OCI-M1 (cell line): ENCODE measurements at regions not wholly inside any gene's neighbourhood (a gene's known extent, or its start where the extent isn't known, plus 50 kb on each side); places are given as distances from the start of the nearest gene placed in this dataset.
"Not testable (repeated sequence)": the region's sequence is repeated elsewhere in the genome, so short reads cannot be mapped to it uniquely, and the experiment has no call there.

Source experiments
- DNase-seq: peaks from one replicate; lab custom pipeline; 2025; lab: John Stamatoyannopoulos, UW

DNA sequence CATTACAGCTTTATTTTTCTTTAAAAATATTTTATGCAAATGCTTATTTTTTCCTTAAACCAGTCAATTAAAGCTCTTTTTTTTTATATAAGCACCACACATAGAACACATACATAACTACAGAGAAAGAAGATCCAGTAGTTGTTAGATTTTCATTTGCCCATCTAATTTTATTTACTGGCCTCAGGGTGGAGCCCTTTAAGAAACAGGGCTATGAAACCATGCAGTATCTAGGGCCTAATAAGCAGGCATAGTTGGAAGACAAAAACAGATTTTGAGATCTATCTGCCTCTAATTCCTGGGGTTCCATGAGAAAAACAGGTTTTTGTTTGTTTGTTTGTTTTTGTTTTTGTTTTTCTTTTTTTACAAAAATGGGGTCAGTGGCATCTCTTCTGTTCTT, 120.6 kb downstream of the BCHE start:
- DNase-seq, result no peak

DNA sequence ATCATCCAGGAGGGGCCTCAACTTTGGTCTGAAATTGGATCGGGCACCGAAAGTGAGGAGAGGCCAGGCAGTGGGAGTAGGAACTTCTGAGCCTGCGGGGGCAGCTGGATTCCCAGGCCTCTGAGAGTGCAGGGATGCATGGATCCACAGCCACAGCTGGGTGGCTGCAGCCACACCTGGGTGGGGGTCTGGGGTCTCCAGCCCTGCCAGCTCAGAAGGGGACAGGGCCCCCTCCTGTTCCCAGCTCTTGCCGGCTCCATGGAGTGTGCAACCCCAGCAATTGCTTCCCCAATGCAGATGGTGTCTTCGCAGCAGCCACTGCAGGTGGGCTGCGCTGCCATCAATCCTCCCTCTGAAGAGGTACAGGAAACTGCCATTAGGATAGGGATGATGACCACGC, 123.7 kb downstream of the BCHE start:
- no peak for DNase-seq

DNA sequence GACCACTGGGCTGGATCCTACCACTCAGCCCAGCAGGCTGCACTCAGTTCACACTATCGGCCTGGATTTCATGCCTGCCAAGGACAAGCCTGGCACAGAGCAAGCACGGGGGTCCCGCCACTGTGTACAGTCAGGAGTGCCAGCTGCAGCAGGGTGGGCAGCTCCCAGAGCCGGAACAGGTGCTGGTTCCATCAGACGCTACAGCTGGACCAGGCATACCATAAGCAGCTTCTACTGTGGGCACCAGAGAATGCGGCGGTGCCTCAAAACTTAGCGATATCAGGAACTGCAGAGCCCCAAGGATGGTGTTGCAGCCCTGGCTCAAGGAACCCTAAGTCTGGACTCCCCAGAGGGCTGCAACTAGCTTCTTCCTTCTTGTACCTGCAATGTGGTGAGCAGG, 124.8 kb downstream of the BCHE start:
- no peak for DNase-seq

DNA sequence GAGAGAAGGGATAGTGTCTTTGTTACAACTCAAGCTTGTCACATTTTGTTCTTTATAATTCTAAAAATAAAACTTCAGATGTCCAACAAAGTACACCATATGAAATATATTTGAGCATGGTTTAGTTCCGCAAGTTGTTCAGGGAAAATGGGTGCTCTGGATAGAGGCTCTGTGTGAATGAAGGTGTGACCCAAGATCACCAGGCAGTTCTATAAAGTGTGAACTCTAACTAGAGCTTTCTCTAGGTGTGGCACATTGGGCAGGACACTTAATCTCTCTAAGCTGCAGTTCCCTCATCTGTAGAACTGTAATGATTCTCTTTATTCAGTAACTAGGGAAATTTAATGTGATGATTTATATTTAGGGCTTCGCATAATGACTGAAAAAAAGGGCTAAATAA, 139.3 kb downstream of the BCHE start:
- DNase-seq, result no peak

DNA sequence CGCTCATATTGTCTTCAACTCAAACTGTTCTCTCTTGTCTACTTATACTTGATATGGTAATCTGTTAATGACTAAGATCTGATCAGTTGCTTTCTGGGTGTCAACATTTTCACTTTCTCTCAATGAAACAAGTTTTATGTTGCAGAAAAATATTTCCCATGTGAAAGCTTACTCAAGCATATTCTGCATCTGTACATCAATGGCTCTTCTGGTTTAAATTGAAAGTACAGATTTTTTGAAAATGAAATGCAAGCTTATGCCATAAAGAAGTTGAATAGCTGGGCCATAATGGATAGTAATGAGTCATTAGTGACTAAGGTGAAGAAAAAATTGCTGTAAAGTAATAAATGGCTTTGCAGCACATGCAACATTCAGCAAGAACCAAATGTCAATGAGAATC, 140.7 kb downstream of the BCHE start:
- no peak for DNase-seq

DNA sequence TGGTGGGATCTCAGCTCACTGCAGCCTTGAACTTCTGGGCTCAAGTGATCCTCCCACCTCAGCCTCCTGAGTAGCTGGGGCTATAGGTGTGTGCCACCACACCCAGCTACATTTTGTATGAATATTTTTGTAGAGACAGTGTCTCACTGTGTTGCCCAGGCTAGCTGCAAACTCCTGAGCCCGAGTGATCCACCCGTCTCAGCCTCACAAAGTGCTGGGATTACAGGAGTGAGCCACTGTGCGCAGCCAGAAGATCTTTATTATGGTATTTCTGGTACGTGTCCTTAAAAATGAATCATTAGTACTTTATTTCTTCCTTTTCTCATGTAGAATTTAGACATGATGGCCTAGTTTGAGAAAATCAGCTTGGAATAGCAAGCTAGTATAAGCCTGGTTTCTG, 153.3 kb downstream of the BCHE start:
- DNase-seq, result no peak

DNA sequence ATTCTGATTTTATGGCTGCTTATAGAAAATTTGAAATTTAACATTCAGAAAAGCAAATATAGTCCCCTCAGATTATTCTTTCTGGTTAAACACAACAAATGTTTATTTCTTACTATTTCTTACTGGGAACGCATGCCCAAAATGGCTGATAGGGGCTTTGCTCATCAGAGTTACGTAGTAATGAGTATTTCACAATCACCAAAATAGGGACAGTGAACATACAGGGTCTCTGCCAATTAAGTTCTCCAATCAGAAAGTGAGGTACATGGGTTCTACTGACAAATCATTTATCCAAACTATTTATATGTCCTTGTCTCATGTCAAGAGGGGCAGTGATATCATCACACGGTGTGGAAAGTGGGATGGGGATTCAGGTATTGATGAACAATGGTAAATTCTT, 154.5 kb downstream of the BCHE start:
- no peak for DNase-seq

DNA sequence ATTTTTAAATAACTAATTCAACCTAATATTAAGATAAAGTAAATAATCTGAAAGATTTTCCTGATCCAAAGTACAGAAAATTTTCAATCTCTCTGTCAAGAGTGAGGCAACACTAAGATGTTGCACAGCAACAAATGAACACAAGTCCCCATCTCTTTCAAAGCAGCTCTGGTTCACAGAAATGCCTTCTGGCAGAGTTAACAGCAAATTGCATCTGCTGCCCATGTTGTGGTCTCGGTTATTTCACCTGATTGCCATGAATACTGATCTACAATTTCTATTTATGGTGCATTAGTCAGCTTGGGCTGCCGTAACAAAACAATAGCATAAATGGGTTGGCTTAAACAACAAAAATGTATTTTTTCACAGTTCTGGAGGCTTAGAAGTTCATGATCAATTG, 167.3 kb downstream of the BCHE start:
- no peak for DNase-seq

DNA sequence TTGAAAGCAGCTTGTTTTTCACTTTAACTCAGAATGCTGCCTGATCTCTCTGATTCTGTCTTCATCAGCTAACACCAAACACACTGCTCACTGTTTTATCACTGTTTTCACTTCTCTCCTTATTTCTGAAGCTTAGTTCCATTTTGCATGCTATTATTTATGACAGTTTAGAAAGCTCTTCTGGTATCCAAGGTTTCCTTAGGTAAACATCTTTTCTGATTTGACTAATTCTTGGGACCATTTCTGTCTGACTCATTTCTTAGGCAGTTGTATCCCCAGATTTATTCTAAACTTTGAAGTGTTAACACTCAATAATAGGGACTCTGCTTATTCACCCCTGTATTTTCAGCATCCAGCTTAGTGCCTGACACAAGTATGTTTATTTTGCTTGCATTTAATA, 167.7 kb downstream of the BCHE start:
- DNase-seq, result no peak

DNA sequence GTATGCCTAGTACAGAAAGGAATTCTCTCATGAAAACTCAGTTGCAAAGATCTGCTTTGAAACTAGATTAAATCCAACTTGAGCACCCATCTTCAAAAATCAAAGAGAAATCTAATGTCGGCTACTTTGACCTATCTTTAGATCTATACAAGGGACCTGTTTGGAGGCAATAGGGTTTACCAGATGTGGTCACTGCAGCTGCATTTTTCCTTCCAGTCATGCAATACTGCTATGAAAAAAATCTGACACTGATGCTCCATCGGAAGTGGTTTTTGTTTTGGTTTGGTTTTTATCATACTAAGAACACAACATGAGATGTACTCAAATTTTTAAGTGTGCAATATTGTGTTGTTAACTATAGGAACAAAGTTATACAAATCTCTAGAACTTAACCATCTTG, 169.5 kb downstream of the BCHE start:
- DNase-seq, result no peak

DNA sequence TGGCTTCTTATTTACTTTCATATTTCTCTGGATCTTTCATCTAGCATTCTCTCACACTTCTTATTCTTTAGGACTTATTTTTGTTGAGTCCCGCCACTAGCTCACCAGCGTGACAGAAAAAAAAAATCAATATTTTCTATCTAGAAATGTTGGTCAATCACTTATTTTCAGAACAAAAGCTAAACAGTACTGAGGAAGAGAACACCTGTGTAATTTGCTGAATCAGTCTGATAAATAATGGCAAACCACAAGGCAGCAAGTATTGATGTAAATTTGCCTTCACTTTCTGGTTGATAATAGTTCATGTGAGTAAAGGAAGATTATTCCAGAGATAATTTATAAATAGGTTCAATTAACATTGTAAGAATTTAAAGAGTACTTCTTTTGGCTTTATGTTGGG, 179.2 kb downstream of the BCHE start:
- no peak for DNase-seq

DNA sequence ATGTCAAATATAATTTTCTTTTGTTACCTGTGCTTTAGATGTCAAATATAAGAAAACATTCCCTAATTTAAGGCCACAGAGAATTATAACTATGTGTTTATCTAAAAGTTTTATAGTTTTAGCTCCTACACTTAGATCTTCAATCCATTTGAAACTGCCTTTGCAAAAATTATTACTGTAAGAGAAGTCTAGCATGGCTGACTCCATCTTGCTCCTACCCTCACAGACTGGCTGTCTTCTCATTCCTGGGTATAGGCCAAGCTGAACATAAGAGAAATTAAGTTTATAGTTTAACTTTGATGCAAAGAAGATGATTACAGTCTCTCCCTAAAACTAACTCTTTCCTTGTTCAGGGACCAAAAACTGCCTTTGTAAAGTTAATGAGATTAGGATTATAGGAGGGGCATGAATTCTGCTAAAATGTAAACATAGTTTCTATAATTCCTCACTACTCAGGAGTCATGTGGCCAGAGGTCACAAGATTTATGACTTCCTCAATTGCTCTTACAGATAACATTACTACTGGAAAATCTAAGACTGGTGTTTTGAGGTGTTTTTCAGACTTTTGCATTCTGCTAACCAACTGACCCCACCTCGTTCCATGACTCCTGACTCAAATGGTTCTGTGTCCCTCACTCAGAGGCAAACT, 184.0 kb downstream of the BCHE start:
- peak; percentile 75 for DNase-seq

DNA sequence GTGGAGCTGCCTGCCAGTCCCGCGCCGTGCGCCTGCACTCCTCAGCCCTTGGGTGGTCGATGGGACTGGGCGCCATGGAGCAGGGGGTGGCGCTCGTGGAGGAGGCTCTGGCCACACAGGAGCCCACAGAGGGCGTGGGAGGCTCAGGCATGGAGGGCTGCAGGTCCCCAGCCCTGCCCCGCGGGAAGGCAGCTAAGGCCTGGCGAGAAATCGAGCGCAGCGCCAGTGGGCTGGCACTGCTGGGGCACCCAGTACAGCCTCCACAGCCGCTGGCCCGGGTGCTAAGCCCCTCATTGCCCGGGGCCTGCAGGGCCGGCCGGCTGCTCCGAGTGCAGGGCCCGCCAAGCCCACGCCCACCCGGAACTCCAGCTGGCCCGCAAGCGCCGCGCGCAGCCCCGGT, 187.9 kb downstream of the BCHE start:
- not testable (repeated sequence) for DNase-seq

DNA sequence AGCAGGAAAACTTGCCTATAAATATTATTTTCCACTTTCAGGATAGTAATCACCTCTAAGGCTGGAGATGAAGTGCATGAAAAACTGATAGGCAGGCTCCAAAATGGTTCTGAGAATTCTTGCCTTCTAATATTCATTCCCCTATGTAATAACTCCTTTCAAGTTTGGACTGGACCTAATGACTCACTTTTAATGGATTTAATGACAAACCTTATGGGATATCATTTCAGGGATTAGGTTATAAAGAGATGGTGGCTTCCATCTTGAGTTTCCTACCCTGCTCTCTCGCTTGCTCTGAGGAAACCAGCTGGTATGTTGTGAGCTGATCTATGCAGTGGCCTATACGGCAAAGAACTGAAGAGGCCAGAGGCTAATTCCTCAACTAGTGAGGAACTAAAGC, 192.0 kb downstream of the BCHE start:
- no peak for DNase-seq

DNA sequence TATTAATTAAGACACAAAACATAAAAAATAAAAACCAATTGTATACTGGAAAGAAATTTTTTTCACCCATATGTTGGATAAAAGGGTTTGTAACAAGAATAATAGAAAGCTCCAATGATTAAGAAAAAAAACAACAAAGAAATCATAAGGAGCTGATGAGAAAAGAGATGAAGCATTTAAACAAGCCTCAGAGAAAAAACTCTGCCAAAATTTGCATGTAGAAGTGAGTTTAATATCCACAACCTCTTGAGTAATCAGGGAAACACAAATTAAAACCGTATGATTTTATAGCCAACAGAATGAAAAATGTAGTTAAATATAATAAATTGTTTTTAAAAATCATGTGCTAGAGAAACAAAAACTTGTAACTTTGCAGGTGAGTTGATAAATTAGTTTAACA, 192.9 kb downstream of the BCHE start:
- DNase-seq, result no peak

DNA sequence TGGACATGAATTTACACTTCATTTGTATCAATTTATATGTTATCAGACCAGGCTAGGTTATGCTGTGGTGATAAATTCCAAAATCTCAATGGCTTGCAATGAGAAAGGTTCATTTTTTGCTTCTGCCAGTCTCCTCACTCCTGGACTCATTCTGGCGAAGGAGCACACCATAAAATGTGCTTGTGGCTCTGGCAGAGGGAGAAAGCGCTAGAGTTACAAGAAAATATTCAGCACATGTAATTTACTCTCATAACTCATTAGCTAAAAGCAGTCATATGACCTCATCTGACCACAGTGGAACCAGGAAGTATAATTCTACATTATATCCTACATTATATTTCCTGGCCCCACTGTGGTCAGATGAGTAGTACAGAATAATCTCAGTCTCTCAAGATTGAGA, 193.8 kb downstream of the BCHE start:
- peak; percentile 40 for DNase-seq

DNA sequence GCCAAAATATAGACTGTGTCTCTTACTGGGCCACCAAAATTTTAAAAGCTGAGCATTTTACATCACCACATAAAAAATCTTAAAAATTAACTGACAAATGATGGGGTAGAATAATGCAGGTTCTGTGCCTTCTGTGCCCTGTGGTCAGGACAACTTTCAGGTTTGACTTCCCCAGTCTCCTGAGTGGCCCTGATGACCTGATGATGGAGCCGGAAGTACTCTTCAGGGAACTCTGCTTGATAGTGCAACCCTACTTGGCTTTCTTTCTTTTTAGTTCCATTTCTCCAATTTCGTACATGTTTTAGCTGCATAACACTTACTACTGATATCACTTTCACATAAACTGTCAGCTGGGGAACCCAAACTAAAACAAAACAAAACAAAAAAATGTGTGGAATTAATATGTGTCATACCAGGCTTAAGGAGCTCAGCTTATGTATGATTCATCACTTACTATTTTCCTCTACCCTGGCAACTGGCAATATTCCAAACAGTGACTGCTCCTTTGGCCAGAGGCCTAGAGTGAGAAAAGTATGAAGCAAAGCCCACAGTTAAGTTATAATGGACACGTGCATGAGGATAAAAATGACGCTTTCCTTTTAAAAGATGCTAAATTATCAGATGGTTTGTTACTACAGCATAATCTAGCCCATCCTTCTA, 194.3 kb downstream of the BCHE start:
- peak; percentile 39 for DNase-seq

DNA sequence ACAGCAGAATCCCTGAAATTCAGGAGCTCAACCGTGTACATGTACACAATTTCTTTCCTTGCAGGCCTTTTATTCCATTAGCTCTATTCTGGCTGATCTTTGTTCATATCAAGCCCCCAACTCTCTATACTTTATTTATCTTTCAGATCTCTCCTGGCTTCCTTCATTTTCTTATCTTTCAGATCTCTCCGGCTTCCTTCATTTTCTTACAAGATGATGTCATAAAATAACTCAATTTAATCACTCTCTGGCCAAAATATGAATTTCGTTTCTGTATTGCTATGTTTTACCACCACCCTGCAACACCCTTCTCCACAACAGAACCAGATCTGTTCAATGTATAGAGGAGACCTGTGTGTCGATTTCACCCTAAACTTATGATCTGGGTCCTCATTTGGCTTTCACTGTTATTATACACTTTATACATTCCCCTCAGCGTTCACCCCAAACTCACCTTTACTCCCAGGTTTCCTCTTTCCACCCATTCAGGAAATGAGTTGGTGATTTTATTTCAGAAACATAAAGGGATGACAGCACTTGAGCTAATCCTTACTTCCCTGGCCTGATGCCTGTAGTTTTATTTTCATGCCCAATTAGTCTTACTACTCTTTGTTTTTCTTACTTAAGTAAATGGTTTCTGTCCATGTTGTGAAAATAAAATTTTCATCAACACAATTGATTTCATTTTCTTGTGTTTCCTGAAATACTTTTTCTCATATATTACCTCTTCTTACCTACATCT, 195.5 kb downstream of the BCHE start:
- DNase-seq, result no peak

DNA sequence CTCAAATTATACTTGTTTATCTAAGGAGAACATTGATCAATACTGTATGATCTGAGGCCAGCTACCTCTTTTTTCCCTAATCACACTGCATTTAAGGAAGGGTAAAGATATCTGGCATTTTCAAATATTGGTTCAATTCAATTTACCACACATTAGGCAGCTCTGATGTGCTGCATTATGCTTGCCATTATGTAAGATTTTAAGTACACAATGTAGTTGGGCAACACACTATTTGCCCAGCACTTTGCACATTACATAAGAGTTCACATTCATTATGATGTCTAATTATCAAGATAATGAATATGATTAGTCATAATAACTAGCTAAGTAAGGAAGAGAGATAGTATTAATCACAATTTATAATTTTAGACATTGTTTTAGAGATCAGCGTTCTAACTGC, 196.3 kb downstream of the BCHE start:
- DNase-seq, result no peak

DNA sequence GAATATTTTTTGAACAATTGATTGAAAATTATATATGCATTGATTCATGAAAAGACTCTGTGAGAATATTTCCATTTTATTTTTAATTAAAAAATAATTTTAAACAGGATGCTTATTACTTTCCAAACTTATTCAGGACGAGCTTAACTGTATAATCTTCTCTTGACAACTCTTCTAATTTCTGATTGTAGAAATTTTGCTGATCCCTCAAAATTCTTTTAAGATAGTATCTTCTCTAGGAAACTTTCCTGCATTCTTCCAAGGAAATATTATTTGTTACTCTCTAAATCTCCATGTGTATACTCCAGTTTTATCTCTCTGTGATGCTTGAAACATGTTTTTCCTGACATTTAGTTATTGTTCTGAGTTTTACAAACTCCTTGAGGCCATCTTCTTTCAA, 197.2 kb downstream of the BCHE start:
- no peak for DNase-seq

DNA sequence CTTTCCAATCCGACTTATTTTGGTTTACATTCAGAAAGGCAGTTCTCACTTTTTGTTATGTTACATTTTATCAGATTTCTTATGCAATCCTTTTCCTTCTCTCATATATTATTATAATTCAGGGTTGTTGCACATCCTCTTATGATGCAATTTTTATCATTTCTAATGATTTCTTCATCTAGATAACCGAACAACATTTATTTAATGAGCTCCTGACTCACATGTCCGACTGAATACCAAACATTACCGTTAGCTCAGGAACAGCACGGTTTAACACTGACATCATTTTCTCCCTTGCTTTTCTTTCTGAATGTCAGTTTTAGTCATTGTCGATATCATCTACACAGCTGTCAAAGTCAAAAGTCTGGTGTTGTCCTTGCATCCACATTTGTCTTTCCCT, 199.2 kb downstream of the BCHE start:
- DNase-seq, result no peak

DNA sequence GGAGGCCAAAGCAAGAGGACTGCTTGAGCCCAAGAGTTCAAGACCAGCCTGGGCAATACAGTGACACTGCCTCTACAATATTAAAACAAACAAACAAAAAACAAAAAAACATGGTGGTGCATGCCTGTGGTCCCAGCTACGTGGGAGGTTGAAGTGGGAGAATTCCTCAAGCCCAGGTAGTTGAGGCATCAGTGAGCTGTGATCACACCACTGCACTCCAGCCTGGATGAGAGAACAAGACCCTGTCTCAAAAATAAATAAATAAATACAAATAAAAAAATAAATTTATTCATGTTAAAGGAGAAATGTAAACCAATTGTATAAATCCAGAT, 200.6 kb downstream of the BCHE start:
- DNase-seq, result no peak

DNA sequence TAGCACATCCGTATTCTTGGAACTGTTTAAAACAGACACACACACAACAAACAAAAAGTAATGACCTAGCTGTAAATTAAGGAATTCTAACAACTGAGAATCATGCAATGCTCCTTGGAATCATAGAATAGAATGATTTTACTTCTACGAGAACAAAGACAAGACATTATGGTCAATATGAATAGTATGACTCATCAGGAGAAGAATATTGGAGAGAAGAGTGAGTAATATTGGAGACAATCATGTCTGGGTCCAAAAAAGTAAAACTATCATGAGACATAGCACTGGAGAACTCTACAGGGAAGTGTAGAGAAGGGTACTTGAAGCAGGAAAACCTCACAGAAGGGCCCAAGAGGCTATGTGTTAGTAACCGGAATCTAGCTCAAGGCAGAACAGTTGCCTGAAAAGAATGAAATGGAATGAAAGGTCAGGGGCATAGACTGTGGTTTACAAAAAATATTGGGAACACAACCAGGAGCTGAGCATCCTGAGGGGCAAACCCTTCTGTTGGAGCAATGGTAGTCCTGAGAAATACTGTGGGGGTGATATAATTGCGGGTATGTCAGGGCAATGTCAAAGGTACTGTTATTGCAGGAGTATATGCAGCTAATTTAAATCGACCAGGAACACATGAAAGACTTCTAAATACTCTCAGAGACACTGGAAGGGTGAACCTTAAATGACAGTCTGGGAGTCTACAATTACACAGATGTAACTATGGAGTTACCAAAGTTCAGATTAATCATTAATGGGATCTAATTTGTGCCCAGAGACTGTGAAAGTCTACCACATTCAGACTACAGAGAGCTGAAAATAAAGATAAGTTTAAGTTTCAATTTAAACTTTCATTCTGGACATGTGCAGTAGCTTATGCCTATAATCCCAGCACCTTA, 201.2 kb downstream of the BCHE start:
- no peak for DNase-seq
